H9 (cell line): ENCODE measurements at regions not wholly inside any gene's neighbourhood (a gene's known extent, or its start where the extent isn't known, plus 50 kb on each side); places are given as distances from the start of the nearest gene placed in this dataset.

Experiments
- DNase-seq: peaks from one replicate; pipeline ENCODE4 v3.0.0-alpha.2; 2017
- H2AFZ ChIP-seq: one replicate; pipeline ENCODE4 v1.6.1; 2013; ENCODE audit warnings: mild to moderate bottlenecking, low read length, control low read depth, moderate library complexity
- H2AK5ac ChIP-seq: 2 replicates; pipeline ENCODE4 v1.6.1; 2013; ENCODE audit warnings: low read length, control low read depth, mixed read lengths; ENCODE audit not compliant: insufficient read length
- H2BK120ac ChIP-seq: one replicate; pipeline ENCODE4 v1.6.1; 2013; ENCODE audit warnings: low read depth, mild to moderate bottlenecking, low read length, control low read depth, inconsistent platforms; ENCODE audit not compliant: poor library complexity, severe bottlenecking
- H2BK12ac ChIP-seq: 2 replicates; pipeline ENCODE4 v1.6.1; 2013; ENCODE audit warnings: low read length, control low read depth, mixed read lengths, low read depth; ENCODE audit not compliant: insufficient read length
- H2BK15ac ChIP-seq: 2 replicates; pipeline ENCODE4 v1.6.1; 2013; ENCODE audit warnings: low read depth, low read length, control low read depth
- H2BK20ac ChIP-seq: one replicate; pipeline ENCODE4 v1.6.1; 2013; ENCODE audit warnings: low read depth, mild to moderate bottlenecking, low read length, control low read depth, inconsistent platforms; ENCODE audit not compliant: poor library complexity, severe bottlenecking
- H2BK5ac ChIP-seq: 2 replicates; pipeline ENCODE4 v1.6.1; 2013; ENCODE audit warnings: low read length, control low read depth, mixed read lengths; ENCODE audit not compliant: insufficient read length
- H3K14ac ChIP-seq: 2 replicates; pipeline ENCODE4 v1.6.1; 2013; ENCODE audit warnings: low read length, control low read depth; ENCODE audit not compliant: insufficient read depth
- H3K18ac ChIP-seq: 2 replicates; pipeline ENCODE4 v1.6.1; 2013; ENCODE audit warnings: low read depth, mild to moderate bottlenecking, mixed read lengths, low read length, control low read depth; ENCODE audit not compliant: insufficient read length
- H3K23ac ChIP-seq: 2 replicates; pipeline ENCODE4 v1.6.1; 2013; ENCODE audit warnings: low read length, control low read depth, mixed read lengths, low read depth; ENCODE audit not compliant: insufficient read length
- H3K23me2 ChIP-seq: 2 replicates; pipeline ENCODE4 v1.6.1; 2013; ENCODE audit warnings: low read depth, mild to moderate bottlenecking, mixed read lengths, low read length, control low read depth; ENCODE audit not compliant: insufficient read length, poor library complexity, severe bottlenecking
- H3K27ac ChIP-seq: 2 replicates; pipeline ENCODE4 v1.5.1; 2013; ENCODE audit warnings: low read length, control low read depth, mixed read lengths, low read depth; ENCODE audit not compliant: insufficient read length
- H3K27me3 ChIP-seq: 2 replicates; pipeline ENCODE4 v1.6.1; 2013; ENCODE audit warnings: low read length, control low read depth, inconsistent platforms; ENCODE audit not compliant: insufficient read depth
- H3K4ac ChIP-seq: 2 replicates; pipeline ENCODE4 v1.6.1; 2013; ENCODE audit warnings: low read depth, mild to moderate bottlenecking, control low read depth, inconsistent platforms, low read length, moderate library complexity
- H3K4me1 ChIP-seq: 2 replicates; pipeline ENCODE4 v1.6.1; 2013; ENCODE audit warnings: low read length, control low read depth, inconsistent platforms; ENCODE audit not compliant: insufficient read depth
- H3K4me2 ChIP-seq: 2 replicates; pipeline ENCODE4 v1.6.1; 2013; ENCODE audit warnings: low read length, control low read depth, mixed read lengths; ENCODE audit not compliant: insufficient read length, insufficient read depth
- H3K56ac ChIP-seq: 2 replicates; pipeline ENCODE4 v1.6.1; 2013; ENCODE audit warnings: low read depth, mild to moderate bottlenecking, mixed read lengths, low read length, control low read depth; ENCODE audit not compliant: insufficient read length
- H3K79me1 ChIP-seq: 2 replicates; pipeline ENCODE4 v1.6.1; 2013; ENCODE audit warnings: low read depth, mild to moderate bottlenecking, moderate library complexity, low read length, control low read depth, inconsistent platforms; ENCODE audit not compliant: insufficient read depth, poor library complexity, severe bottlenecking
- H3K79me2 ChIP-seq: 2 replicates; pipeline ENCODE4 v1.6.1; 2013; ENCODE audit warnings: low read length, control low read depth, inconsistent platforms; ENCODE audit not compliant: insufficient read depth
- H3K9ac ChIP-seq: 2 replicates; pipeline ENCODE4 v1.6.1; 2013; ENCODE audit warnings: low read length, control low read depth, mixed read lengths; ENCODE audit not compliant: insufficient read length; ENCODE audit errors: extremely low read depth
- H3K9me3 ChIP-seq: one replicate; pipeline ENCODE4 v1.6.1; 2013; ENCODE audit warnings: low read depth, low read length, inconsistent platforms; ENCODE audit not compliant: control insufficient read depth
- H3T11ph ChIP-seq: one replicate; pipeline ENCODE4 v1.6.1; 2013; ENCODE audit warnings: mild to moderate bottlenecking, low read length, control low read depth, inconsistent platforms
- H4K20me1 ChIP-seq: one replicate; pipeline ENCODE4 v1.6.1; 2013; ENCODE audit not compliant: control insufficient read depth, insufficient read length, insufficient read depth
- H4K5ac ChIP-seq: 2 replicates; pipeline ENCODE4 v1.6.1; 2013; ENCODE audit warnings: low read depth, mild to moderate bottlenecking, mixed read lengths, low read length, control low read depth; ENCODE audit not compliant: insufficient read length
- H4K8ac ChIP-seq: replicated peaks from 2 replicates; pipeline ENCODE4 v1.6.1; 2013; ENCODE audit warnings: low read length, control low read depth, mixed read lengths, low read depth; ENCODE audit not compliant: insufficient read length
- H4K91ac ChIP-seq: 2 replicates; pipeline ENCODE4 v1.6.1; 2013; ENCODE audit warnings: low read depth, mild to moderate bottlenecking, moderate library complexity, mixed read lengths, low read length, control low read depth; ENCODE audit not compliant: insufficient read length
- H3K27ac Mint-ChIP-seq, 3 experiments: 2 replicates in 2 of 3; 3 replicates in 1 of 3; pipeline ENCODE4 v1.8.0; 2020 to 2021; ENCODE audit warnings: mixed read lengths in 3 of 3, mild to moderate bottlenecking in 1 of 3, moderate library complexity in 1 of 3
- H3K27me3 Mint-ChIP-seq: 2 replicates; pipeline ENCODE4 v1.8.0; 2021; ENCODE audit warnings: low read depth, mild to moderate bottlenecking, moderate library complexity, mixed read lengths
- H3K36me3 Mint-ChIP-seq, 3 experiments: 2 replicates in 2 of 3; 3 replicates in 1 of 3; pipeline ENCODE4 v1.8.0; 2020 to 2021; ENCODE audit warnings: low read depth in 3 of 3, mixed read lengths in 3 of 3; ENCODE audit not compliant: insufficient read depth in 1 of 3
- H3K4me1 Mint-ChIP-seq, 2 experiments: 2 replicates each; pipeline ENCODE4 v1.8.0; 2020; ENCODE audit warnings: mixed read lengths in 2 of 2
- H3K4me3 Mint-ChIP-seq, 2 experiments: 2 replicates in 1 of 2; 3 replicates in 1 of 2; pipeline ENCODE4 v1.8.0; 2020 to 2021; ENCODE audit warnings: mild to moderate bottlenecking in 2 of 2, mixed read lengths in 2 of 2, moderate library complexity in 1 of 2
- H3K9me3 Mint-ChIP-seq, 2 experiments: 2 replicates in 1 of 2; 3 replicates in 1 of 2; pipeline ENCODE4 v1.8.0; 2020; ENCODE audit warnings: mild to moderate bottlenecking in 2 of 2, mixed read lengths in 2 of 2, moderate library complexity in 1 of 2
- WGBS: extraction: QIAGEN DNeasy Blood & Tissue Kit; methylation state at CpG from one replicate; pipeline ENCODE4 v1.1.7; 2013; ENCODE audit warnings: missing lambda C conversion rate, low lambda C conversion rate, mixed read lengths; ENCODE audit not compliant: insufficient read length; ENCODE audit errors: extremely low coverage; 5-methylcytosine and 5-hydroxymethylcytosine counted together
- TF ChIP-seq, protein P1 (sequence below): fragments of 200-600 bp; sonication (generic); conservative IDR thresholded peaks from 3 replicates; pipeline ENCODE4 v1.8.0; 2021; ENCODE audit warnings: antibody characterized with exemption, mild to moderate bottlenecking

DNA sequence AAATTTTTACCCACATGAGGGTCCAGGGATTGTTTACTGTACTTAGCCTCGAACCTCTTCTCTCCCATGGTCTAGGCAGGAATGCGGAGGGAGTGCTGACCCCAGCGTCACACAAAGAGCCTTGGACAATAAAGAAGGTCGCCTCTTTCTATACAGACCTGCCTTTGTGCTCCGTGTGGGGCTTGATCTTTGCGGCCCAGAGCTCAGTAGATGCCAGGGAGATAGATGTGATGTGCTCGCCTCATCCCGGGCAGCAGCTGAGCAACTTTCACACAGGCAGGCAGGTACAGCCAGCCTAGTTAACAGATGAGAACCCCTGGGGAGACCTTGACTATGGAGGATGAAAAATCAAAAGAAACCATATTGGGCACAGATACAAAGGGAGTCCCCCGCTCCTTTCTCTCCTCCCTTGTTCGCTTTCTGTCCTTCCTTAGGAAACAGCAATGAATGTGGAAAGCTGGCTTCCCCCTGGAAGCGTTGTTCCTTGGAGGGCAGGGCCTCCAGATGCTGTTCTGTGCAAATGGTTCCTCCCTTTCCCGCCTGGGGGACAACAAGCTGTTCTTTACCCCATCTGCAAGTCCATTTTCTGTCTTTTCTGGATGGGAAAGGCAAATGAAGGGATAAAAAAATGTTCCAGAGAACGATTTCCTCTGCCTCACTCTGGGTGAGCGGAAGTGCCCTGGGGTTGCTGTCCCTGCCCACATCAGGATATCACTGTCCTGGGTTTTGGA lies 128.3 kb downstream of the OLIG3 start:
- no peak overlapping the region for H2BK120ac ChIP-seq
- H2BK12ac ChIP-seq, result no peak overlapping the region
- H3K4me1 ChIP-seq, result peaks cover 6% of the 10 kb centered on the region; the same call in 1 of the 2 replicates
- no peak overlapping the region for H2BK5ac ChIP-seq
- no peak overlapping the region for H2AK5ac ChIP-seq
- TF ChIP-seq, protein P1, sequence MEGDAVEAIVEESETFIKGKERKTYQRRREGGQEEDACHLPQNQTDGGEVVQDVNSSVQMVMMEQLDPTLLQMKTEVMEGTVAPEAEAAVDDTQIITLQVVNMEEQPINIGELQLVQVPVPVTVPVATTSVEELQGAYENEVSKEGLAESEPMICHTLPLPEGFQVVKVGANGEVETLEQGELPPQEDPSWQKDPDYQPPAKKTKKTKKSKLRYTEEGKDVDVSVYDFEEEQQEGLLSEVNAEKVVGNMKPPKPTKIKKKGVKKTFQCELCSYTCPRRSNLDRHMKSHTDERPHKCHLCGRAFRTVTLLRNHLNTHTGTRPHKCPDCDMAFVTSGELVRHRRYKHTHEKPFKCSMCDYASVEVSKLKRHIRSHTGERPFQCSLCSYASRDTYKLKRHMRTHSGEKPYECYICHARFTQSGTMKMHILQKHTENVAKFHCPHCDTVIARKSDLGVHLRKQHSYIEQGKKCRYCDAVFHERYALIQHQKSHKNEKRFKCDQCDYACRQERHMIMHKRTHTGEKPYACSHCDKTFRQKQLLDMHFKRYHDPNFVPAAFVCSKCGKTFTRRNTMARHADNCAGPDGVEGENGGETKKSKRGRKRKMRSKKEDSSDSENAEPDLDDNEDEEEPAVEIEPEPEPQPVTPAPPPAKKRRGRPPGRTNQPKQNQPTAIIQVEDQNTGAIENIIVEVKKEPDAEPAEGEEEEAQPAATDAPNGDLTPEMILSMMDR, result no peak
- no peak overlapping the region for H3K23ac ChIP-seq
- no peak overlapping the region for H3K9ac ChIP-seq
- Mint-ChIP-seq H3K4me3 (no peak overlapping the region), H3K9me3 (no peaks in the 10 kb centered on the region), H3K4me1 (peaks cover 28 to 30% of the 10 kb centered on the region in 2 experiments), H3K36me3 (no peaks in the 10 kb centered on the region), H3K27ac (peak overlapping the region in 2 of 3 experiments; percentile 25 to 44; a peak in 1 of 7 replicates), H3K27me3 (no peaks in the 10 kb centered on the region)
- H2BK15ac ChIP-seq, result no peak overlapping the region
- DNase-seq, result no peak
- no peaks in the 10 kb centered on the region for H3K23me2 ChIP-seq
- H4K20me1 ChIP-seq, result no peaks in the 10 kb centered on the region
- no peak overlapping the region for H3K4ac ChIP-seq
- no peaks in the 10 kb centered on the region for H3K79me2 ChIP-seq
- H3T11ph ChIP-seq, result no peak overlapping the region
- no peak overlapping the region for H3K56ac ChIP-seq
- no peak overlapping the region for H3K14ac ChIP-seq
- H3K4me2 ChIP-seq, result no peak overlapping the region
- H3K9me3 ChIP-seq, result no peaks in the 10 kb centered on the region
- H3K27ac ChIP-seq, result no peak overlapping the region
- no peak overlapping the region for H2BK20ac ChIP-seq
- no peak overlapping the region for H3K18ac ChIP-seq
- no peak overlapping the region for H2AFZ ChIP-seq
- no peaks in the 10 kb centered on the region; the same call in 1 of the 2 replicates for H3K27me3 ChIP-seq
- no peaks in the 10 kb centered on the region for H3K79me1 ChIP-seq
- H4K8ac ChIP-seq, result no peak overlapping the region
- H4K91ac ChIP-seq, result no peak overlapping the region
- WGBS, result no CpG with 5 or more reads among the region's 14 CpGs
- H4K5ac ChIP-seq, result no peak overlapping the region
